GM19463 (cell line): ENCODE measurements at regions not wholly inside any gene's neighbourhood (a gene's known extent, or its start where the extent isn't known, plus 50 kb on each side); places are given as distances from the start of the nearest gene placed in this dataset.

Experiments
- ATAC-seq: cut with Tn5 transposase; IDR thresholded peaks from one replicate; pipeline ENCODE4 v1.9.1; 2021; ENCODE audit warnings: mild to moderate bottlenecking, moderate library complexity; ENCODE audit not compliant: unreplicated experiment

DNA sequence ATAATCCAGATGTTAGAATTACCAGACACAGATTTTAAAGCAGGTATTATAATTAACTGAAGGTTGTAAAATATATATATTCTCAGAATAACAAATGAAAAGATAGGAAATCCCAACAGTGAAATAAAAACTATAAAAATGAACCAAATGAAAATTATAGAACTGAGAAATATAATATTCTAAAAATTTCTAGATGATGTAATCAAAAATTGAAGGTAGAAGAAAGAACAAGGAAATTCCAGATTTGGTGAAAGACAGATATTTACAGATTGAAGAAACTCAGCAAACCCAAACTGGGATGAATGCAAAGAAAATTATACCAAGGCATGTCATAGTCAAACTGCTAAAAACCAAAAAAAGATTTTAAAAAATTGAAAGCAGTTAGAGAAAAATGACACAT, 729.4 kb downstream of the MATN1 start:
- no peak for ATAC-seq

DNA sequence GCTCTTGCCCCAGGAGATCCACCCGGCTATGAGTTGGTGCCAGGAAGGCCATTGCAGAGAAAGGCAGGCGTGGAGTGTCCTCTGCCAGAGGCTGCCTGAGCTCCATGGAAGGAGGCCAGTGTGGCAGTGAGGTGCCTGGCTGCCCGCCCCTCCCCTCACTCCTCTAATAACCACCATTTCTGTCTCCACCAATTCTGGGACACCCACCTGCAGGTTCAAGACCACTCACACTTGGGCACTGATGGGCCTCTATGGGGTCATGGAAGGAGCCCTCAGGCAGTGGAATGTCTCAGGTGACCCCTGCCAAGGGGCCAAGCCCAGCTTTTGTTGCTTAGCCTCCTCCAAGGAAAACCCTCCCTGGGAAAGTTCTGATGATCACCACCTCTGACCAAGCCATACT, 731.6 kb downstream of the MATN1 start:
- ATAC-seq, result no peak

DNA sequence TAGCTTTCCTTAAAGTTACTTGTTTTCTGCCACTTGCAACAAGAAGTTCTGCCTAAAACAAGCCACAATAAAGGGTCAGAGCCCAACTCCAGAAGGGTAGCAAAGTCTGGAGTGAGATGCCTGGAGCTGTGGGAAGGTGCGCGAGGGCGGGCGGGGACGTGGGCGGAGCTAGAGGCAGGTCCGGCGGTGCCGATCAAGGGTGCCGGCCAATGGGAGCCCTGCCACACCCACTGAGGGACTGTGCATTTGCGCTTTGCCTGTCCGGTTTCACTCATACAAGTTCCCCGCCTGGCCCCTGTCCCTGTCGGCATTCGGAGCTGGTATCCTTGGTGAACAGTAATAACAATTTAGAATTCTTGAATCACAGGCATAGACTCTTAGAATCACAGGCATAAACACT, 732.4 kb downstream of the MATN1 start:
- no peak for ATAC-seq

DNA sequence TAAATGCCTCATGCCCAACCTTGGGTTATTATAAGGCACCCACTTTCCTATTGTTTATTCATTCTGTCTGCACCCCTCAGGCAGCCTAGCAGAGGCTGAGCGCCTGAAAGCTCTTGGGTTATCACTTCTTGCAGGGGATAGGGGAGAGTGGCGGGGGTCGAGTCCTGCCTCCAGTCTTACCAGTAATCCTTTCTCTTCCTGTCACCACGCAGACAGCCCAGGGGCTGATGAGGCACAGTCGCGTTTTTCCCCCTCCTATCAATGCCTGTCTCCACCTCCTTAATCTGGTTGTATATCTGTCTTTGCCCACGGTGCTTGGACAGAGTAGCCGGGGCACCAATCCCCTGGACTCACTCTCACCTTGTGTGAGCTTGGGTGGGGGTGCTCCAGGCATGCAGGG, 733.1 kb downstream of the MATN1 start:
- ATAC-seq, result no peak

DNA sequence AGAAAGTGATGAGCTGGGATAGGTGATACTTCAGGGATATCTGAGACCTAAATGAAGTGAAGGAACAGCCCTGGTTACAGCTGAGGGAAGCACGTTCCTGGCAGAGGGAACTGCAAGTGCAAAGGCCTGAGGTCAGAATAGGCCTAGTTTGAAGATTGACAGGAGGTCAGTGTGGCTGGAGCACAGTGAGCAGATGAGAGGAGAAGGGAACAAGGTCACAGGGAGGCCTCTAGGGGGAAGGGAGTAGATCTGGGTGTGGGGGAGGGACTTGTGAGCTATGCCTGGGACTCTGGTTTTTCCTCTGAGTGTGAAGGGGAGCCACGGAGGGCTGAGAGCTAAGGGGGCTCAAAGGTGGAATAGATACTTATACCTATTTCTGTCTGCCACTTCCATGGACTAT, 736.4 kb downstream of the MATN1 start:
- no peak for ATAC-seq

DNA sequence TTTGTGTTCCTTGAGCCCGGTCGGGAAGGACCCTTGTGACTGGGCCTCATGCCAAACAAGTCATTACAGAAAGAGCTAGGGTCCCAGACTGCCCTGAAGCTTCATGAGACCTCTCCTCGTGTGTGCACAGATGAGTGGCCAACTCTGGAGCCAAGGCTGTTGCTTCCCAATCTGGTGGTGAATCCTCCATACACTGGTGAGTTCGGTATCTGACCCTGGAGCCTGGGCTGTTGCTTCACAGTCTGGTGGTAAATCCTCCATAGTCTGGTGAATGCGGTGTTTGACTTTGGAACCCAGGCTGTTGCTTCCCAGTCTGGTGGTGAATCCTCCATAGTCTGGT, 737.8 kb downstream of the MATN1 start:
- no peak for ATAC-seq

DNA sequence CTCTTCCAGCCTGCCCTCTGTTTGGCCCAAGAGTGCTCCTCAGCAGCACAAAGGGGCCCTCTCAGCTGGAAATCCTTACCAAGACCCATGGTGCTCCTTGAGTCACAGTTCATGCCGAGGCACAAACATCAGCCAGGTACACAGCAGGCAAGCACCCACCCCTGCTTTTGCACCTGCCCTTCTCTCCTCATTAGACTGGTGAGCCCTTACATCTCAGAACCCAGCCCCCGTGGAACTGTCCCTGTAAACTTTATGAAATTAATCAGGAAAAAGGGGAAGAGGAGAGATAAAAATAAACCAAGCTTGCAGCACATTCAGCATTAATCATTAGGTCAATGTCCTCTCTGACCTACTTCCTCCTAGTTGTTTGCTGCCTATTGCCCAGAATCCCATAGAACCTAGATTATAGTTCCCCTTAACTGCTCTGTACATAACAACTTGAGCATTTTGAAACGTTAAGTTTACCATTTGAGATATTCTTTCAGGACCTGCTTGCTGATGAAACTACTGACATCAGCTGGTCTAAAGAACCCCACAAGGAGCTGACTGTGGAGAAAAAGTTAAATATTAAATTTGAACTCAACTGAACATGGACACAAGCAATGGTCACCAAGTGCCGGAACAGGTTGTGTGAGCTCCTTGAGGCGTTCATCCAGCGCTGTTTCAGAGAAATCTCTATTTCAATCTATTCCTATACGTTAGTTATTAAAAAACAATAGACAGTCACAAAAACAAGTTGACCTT, 738.4 kb downstream of the MATN1 start:
- no peak for ATAC-seq

DNA sequence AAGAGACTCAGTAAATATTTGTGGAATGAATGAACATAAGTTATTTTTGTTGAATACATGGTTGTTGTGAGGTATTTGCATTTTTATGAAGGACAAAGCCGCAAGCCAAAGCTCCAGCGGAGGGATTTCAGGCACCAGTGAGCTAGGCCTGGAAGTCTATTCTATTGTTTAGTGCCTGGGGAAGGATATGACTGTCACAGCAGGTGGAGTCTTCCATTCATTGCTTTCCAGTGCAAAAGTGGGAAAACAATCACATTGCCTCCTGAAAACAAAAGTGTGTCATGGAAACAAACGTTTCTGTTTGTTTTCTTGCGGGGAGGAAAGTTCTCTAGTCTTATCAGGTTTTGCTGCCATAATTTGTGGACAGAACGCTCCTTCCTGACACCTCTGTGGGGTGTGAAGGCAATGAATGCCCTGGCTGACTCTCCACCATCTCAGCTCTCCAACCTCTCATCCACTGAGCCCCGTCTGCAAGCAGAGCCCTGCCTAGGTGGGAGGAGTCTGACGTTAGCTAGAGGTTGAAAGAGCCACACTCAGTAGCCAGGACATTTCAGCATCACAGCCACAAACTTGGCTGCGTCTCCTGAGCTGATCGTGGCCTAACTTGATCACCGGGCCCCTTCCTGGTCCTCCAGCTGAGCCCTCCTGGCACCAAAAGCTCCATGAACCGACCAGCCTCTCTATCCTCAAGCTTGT, 739.1 kb downstream of the MATN1 start:
- no peak for ATAC-seq

DNA sequence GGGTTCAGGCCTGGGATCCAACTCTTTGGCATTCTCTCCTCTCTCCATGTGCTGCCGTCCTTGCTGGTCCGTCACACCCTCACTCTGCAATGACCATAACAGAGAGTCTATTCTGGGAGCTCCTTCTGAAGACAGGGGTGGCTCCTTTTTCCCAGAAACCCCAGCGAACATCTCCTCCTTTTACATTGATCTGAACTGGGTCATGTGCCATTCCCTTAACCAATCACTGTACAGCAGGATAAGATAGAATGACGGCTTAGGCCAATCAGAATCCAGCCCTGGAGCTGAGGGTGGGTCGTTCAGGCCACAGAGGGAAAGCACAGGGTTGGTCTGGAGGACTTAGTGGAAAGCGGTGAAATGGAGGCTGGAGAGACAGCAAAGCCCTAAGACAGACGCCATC, 740.1 kb downstream of the MATN1 start:
- ATAC-seq, result no peak

DNA sequence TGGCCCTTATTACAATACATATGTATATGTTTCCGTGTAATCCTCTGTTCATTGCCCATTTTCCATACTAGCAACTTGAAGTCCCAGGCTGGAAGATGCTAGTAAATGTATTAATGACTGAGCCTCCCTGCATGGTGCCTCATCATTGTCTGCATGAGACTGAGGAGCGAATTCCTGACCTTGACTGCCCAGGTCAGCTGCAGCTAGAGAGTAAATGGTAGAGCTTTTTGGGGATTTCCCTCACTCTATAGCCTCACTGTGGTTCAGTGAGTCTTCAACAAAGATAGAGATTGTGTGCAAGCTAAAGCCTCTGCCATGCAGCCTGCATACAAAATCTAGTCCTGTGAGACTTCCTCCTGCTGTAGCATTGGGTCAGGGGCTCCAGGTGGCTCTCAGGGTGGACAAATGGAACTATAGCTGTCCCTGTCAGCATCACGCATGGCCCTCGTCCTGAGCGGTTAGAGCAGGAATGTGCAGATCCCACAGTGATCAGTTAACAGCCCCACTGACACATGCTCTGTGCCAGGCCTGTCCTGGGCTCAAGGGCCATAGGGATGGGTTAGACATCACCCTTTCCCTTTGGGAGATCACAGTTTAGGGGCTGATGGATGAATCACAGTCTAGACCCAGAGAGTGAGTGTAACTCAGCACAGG, 741.7 kb downstream of the MATN1 start:
- ATAC-seq, result no peak

DNA sequence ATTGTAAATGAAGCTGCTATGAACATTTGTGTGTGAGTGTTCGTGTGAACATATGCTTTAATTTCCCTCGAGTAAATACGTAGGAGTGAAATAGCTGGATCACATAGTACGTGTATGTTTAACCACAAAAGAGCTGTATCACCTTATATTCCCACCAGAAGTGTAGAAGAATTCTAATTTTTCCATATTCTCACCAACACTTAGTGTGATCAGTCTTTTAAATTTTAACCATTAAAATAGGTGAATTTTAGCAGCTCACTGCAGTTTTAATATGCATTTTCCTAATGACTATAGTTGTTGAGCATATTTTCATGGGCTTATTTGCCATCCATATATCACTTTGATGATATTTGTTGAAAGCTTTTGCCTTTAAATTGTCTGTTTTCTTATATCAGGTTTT, 741.2 kb downstream of the PTPRU start:
- no peak for ATAC-seq

DNA sequence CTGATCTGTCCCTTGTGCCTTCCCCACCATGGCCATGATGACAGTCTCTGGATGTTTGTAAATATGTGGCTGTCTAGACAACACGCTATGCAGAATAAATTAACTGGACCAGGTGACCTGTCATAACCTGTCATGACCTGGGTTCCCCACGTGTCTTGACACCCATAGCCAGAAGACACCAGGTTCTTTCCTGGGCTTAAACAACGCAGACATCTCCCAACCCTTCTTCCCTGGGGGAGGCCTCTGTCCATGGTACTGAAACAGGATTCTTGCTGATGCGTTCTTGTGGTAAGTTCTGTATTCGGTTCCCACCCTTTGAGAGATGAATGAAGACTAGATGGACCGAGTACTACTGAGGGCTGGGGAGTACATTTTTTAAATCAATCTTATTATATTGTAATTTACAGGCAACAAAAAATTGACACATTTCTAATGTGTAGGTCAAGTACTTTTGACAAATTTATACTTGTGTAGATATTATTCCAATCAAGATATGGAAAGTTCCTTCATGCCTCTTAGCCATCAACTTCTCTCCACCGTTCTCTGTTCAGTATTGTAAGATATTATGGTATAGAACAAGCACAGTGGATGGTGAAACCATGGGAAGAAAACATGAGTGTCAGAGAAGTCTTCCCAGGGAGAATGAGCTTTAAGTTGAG, 738.8 kb downstream of the PTPRU start:
- ATAC-seq, result no peak

DNA sequence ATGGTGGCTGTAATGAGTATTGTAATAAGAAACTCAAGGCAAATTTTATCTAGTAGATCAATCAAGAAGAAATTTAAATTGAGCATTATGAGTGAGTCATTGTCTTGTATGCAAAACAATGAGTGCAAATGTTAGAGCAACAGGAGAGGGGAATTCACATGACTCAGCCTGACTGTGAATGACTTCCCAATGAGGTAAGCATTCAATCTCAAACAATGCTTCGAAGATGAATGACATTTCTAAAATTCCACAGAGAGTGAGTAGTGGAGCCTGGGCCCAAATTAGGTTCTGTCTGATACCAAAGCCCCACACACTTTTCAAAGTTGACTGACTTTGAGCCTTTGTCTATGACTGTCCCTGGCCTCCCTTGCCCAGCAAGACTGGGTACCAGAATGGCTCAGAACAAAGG, 738.0 kb downstream of the PTPRU start:
- no peak for ATAC-seq

DNA sequence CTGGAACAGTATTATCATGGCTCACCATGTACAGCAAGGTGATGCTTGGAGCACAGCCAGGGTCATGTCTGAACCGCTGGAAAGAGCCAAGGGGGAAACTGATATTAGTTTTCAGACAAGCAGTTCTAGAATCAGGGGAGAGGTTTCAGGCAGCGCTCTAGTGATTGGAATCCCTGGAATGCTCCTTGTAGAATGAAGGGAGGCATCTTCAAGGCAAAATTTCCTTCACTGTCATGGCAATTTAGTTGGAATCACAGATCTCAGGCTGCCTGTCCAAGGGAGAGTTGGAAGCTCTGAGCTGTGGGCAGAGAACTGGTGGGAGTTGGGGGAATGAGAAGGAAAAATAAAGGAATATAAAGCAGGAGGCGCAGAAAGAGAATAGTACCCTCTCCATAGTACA, 737.1 kb downstream of the PTPRU start:
- no peak for ATAC-seq

DNA sequence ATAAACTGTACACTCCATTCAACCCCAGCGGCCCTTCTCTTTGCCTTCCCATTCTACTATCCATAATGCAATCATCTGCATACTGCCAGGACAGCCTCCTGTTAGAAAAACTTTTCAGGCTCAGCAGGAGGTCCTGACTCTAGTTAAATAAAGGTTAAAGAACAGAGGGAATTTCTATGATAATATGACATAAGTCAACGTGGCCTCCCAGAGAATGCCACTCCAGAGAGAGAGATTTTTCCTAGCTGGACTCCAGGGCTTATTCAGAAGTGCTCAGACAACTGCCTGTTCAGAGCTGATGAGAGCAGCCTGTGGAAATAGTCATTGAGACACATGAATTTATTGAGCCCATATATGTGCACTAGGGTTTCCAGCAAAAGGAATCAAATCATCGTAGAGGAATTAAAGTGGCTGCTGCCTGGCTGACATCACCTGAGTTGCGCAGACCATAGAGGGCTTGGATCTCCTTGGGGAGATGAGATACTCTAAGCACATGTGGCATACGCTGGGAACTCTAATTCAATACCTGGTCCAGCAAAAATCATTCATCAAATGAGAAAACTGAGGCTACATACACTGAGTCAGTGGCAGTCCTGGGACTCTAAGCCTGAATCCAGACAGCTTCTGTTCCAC, 736.2 kb downstream of the PTPRU start:
- no peak for ATAC-seq

DNA sequence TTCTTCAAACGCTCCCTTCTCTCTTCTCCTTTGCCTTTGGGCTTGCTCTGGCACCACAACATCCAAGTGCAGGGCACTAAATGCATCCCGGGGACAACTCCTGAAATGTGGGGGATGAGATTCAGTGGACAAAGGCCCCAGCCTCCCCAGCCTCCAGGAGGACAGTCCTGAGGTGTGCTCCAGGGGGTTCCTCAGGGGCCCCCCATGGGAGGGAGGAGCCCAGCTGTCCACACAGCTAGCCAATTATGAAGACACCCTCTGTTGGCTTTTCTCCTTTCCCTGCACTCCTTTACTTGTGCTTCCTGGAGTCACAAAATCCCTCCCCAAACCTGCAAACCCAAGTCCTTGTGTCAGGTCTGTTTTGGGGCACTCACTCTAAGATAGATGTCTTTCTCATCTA, 735.4 kb downstream of the PTPRU start:
- no peak for ATAC-seq

DNA sequence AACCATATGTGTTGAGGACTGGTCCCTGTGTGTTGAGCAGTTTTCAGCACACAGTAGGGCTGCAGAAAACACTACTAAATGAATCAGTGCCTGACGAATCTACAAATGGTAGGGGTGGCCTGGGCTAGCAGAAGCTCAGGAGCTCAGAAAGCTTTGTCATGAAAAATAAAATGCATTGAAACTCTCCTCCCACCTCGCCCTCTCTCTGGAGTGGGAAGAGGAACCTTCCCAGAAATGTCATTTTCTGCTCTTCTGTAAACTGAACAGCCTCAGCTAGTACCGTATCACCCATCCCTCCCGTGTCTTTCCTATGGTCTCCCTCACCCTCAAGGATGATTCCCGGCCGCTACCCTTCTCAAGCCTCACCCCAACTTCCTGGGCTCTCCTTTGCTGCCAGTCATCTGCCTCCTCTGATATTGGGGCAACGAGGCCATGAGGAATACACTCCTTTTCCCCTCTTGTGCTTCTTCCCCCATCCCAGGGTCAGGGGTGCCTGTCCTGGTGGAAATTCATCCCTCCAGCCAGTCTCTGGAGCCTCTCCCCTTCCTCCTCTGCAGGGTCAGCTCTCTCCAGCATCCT, 734.5 kb downstream of the PTPRU start:
- ATAC-seq, result no peak

DNA sequence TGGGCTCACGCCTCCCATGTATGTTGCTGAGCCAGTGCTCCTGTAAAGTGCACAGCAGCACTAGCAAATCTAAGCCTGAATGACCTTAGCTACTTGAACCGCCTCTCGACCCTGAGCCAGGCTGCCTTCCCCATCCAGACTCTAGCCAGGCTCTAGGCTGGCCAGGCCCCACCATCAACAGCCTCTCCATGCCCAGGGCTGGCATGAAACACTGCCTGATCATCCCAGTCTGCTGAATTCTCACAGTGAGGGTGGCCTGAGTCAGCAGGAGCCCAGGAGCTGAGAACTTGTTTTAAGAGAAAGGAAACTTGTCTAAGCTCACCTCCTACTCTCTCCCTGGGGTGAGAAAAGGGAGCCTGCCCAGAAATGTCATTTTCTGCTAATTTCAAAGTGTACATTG, 733.3 kb downstream of the PTPRU start:
- no peak for ATAC-seq

DNA sequence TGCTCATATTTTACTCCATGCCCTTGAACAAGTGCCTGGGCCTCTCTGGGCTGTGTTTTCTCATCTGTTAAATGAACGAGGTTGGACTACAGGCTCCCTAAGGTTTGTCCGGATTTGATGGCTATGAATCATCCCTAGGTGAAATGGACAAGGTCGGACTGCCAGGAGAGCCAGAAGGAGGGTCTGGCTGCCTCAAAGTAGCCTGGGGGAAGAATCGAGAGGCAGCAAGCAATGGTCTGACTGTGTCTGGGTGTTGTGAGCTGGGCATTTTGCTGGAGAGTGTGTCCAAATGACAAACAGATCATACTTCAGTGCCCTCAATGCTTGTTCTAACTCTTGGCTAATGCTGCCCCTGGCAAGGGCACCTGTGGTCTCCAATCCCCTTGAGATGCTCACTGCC, 730.9 kb downstream of the PTPRU start:
- no peak for ATAC-seq

DNA sequence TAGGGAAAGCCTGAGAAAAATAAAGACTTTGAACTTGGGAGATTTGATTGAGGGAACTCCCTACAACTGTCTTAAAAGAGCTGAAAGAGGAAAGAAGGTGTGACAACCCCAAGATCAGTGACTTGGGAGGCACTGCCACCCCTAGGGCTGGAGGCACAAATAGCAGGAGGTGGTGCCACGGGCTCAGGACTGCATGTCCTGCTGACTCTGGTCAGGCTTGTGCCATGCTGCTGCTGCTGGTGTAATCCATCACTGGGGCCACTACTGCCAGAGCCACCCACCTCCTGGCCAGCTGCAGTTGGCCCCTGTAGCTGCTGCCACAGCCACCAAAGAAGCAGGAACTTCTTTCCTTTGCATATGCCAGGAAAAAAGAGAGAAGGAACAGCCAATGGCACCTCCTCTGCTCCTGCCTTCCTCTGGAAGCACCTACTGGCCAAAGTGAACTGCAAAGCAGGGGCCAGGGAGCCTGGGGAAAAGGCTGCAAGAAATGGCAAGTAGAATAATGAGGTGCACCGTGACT, 730.3 kb downstream of the PTPRU start:
- no peak for ATAC-seq
